HEK293 (cell line): ENCODE measurements at regions not wholly inside any gene's neighbourhood (a gene's known extent, or its start where the extent isn't known, plus 50 kb on each side); places are given as distances from the start of the nearest gene placed in this dataset.

ENCODE experiments used
- CTCF ChIA-PET: fragments of 350-600 bp; formaldehyde crosslinking; extraction: SDS; loops from one replicate; lab custom pipeline; 2021; ENCODE audit warnings: antibody characterized with exemption; lab: Yijun Ruan, JAX
- POLR2A ChIA-PET: fragments of 300-600 bp; formaldehyde crosslinking; extraction: SDS; loops from one replicate; lab custom pipeline; 2020; ENCODE audit warnings: antibody characterized with exemption, inconsistent platforms; lab: Yijun Ruan, JAX
- H3K27ac ChIP-seq: fragments of 200-500 bp; sonication (Bioruptor generic); 2 replicates; pipeline ENCODE4 v1.5.1; 2014; ENCODE audit warnings: low read depth, low read length, control low read depth, inconsistent platforms; ENCODE audit errors: extremely low read depth
- H3K36me3 ChIP-seq, 2 experiments: fragments of 200-500 bp in 1 of 2; sonication (Bioruptor generic) in 1 of 2; 1 replicate in 1 of 2; 2 replicates in 1 of 2; pipeline ENCODE4 v1.5.1; 2014 to 2017; ENCODE audit warnings: inconsistent platforms in 2 of 2, low read length in 2 of 2; ENCODE audit not compliant: control insufficient read depth in 2 of 2, insufficient read depth in 1 of 2
- H3K4me1 ChIP-seq: fragments of 200-500 bp; sonication (Bioruptor generic); 2 replicates; pipeline ENCODE4 v1.5.1; 2014; ENCODE audit warnings: mild to moderate bottlenecking, low read length, inconsistent platforms; ENCODE audit not compliant: control insufficient read depth, insufficient read depth
- H3K4me3 ChIP-seq: 2 replicates; pipeline ENCODE4 v1.5.1; 2011; ENCODE audit warnings: low read depth, mild to moderate bottlenecking, control low read depth, low read length, moderate library complexity
- H3K9me3 ChIP-seq: fragments of 200-500 bp; sonication (Bioruptor generic); 2 replicates; pipeline ENCODE4 v1.5.1; 2014; ENCODE audit warnings: low read depth, low read length, inconsistent platforms; ENCODE audit not compliant: control insufficient read depth, insufficient read depth
- BCL11B ChIP-seq: fragments of 450-650 bp; formaldehyde crosslinking; IDR thresholded peaks from 2 replicates; pipeline ENCODE4 v1.5.1; 2016; ENCODE audit warnings: low read depth, missing biosample characterization, missing genetic modification characterization
- GLIS1 ChIP-seq: fragments of 450-650 bp; formaldehyde crosslinking; IDR thresholded peaks from 2 replicates; pipeline ENCODE4 v1.5.1; 2016; ENCODE audit warnings: missing biosample characterization, missing genetic modification characterization
- PRDM2 ChIP-seq: fragments of 450-650 bp; formaldehyde crosslinking; IDR thresholded peaks from 2 replicates; pipeline ENCODE4 v1.5.1; 2016; ENCODE audit warnings: missing biosample characterization, missing genetic modification characterization, borderline replicate concordance
- REST ChIP-seq: fragments of 450-650 bp; formaldehyde crosslinking; IDR thresholded peaks from 2 replicates; pipeline ENCODE4 v1.5.1; 2016; ENCODE audit warnings: missing biosample characterization, missing genetic modification characterization
- SP7 ChIP-seq: fragments of 450-650 bp; formaldehyde crosslinking; IDR thresholded peaks from 2 replicates; pipeline ENCODE4 v1.5.1; 2016; ENCODE audit warnings: missing biosample characterization, missing genetic modification characterization
- ZFP37 ChIP-seq: fragments of 450-650 bp; formaldehyde crosslinking; IDR thresholded peaks from 2 replicates; pipeline ENCODE4 v1.5.1; 2016; ENCODE audit warnings: missing biosample characterization, missing genetic modification characterization
- ZNF10 ChIP-seq: fragments of 450-650 bp; formaldehyde crosslinking; IDR thresholded peaks from 2 replicates; pipeline ENCODE4 v1.5.1; 2017; ENCODE audit warnings: missing biosample characterization, missing genetic modification characterization
- ZNF132 ChIP-seq: fragments of 450-650 bp; formaldehyde crosslinking; IDR thresholded peaks from 2 replicates; pipeline ENCODE4 v1.5.1; 2017; ENCODE audit warnings: missing biosample characterization, missing genetic modification characterization, borderline replicate concordance
- ZNF335 ChIP-seq: fragments of 450-650 bp; formaldehyde crosslinking; conservative IDR thresholded peaks from 2 replicates; pipeline ENCODE4 v1.5.1; 2016; ENCODE audit warnings: missing biosample characterization, missing genetic modification characterization
- ZNF341 ChIP-seq: fragments of 450-650 bp; formaldehyde crosslinking; IDR thresholded peaks from 2 replicates; pipeline ENCODE4; 2016; ENCODE audit warnings: low read depth, missing biosample characterization, missing genetic modification characterization
- ZNF426 ChIP-seq: fragments of 450-650 bp; formaldehyde crosslinking; IDR thresholded peaks from 2 replicates; pipeline ENCODE4 v1.5.1; 2017; ENCODE audit warnings: missing biosample characterization, missing genetic modification characterization, mild to moderate bottlenecking, inconsistent platforms, moderate library complexity
- ZNF544 ChIP-seq: fragments of 450-650 bp; formaldehyde crosslinking; IDR thresholded peaks from 2 replicates; pipeline ENCODE4 v1.5.0; 2017; ENCODE audit warnings: missing biosample characterization, missing genetic modification characterization
- ZNF658 ChIP-seq: fragments of 450-650 bp; formaldehyde crosslinking; IDR thresholded peaks from 2 replicates; pipeline ENCODE4; 2016; ENCODE audit warnings: missing biosample characterization, missing genetic modification characterization
- ZNF660 ChIP-seq: fragments of 450-650 bp; IDR thresholded peaks from 2 replicates; pipeline ENCODE4 v1.5.1; 2018; ENCODE audit warnings: missing biosample characterization, mild to moderate bottlenecking, missing genetic modification characterization
- ZNF677 ChIP-seq: fragments of 450-650 bp; IDR thresholded peaks from 2 replicates; pipeline ENCODE4 v1.5.0; 2018; ENCODE audit warnings: missing biosample characterization, mild to moderate bottlenecking, missing genetic modification characterization, moderate library complexity
- ZNF701 ChIP-seq: fragments of 450-650 bp; formaldehyde crosslinking; IDR thresholded peaks from 2 replicates; pipeline ENCODE4 v1.5.1; 2016; ENCODE audit warnings: missing biosample characterization, missing genetic modification characterization
- TF ChIP-seq, protein P1 (sequence below): fragments of 450-650 bp; formaldehyde crosslinking; IDR thresholded peaks from 2 replicates; pipeline ENCODE4 v1.5.1; 2016; ENCODE audit warnings: missing biosample characterization, missing genetic modification characterization
- TF ChIP-seq, protein P2 (sequence below): fragments of 450-650 bp; formaldehyde crosslinking; IDR thresholded peaks from 2 replicates; pipeline ENCODE4 v1.5.1; 2017; ENCODE audit warnings: missing biosample characterization, missing genetic modification characterization
- TF ChIP-seq, protein P3 (sequence below): fragments of 450-650 bp; formaldehyde crosslinking; IDR thresholded peaks from 2 replicates; pipeline ENCODE4 v1.5.1; 2016; ENCODE audit warnings: missing biosample characterization, missing genetic modification characterization

GRCh38 chr5:89573345-89573744 lies 690.4 kb upstream of the MEF2C start:
- CTCF ChIA-PET: no interaction called here
- Histone ChIP-seq H3K36me3 (no peaks in the 10 kb centered on the region), H3K4me3 (no peak overlapping the region), H3K4me1 (no peaks in the 10 kb centered on the region), H3K9me3 (no peaks in the 10 kb centered on the region), H3K27ac (no peak overlapping the region)
- TF ChIP-seq SP7 (no peak), ZNF335 (tag by site-specific recombination) (no peak)
- POLR2A ChIA-PET: no interaction called here

- CTCF ChIA-PET: no interaction called here
- no peak for TF ChIP-seq ZNF660 (tag by site-specific recombination)
- TF ChIP-seq GLIS1: peak; percentile 80
These were observed 689.7 kb upstream of the MEF2C start for GRCh38 chr5:89572696-89573095.

GRCh38 chr5:89570557-89570956 lies 687.6 kb upstream of the MEF2C start:
- POLR2A ChIA-PET: no interaction called here
- CTCF ChIA-PET: interaction anchor here (0.6 kb wide), 1 partner anchor 814 kb away, joined by 6 read pairs; no protein-coding TSS in a partner anchor
- Histone ChIP-seq H3K36me3 (no peaks in the 10 kb centered on the region), H3K4me1 (no peaks in the 10 kb centered on the region), H3K27ac (no peak overlapping the region), H3K9me3 (no peaks in the 10 kb centered on the region), H3K4me3 (no peak overlapping the region)
- TF ChIP-seq ZNF132: no peak
- no peak for TF ChIP-seq PRDM2 (tag by site-specific recombination)
- TF ChIP-seq ZNF701: no peak
- TF ChIP-seq ZNF426 (tag by site-specific recombination): no peak
- TF ChIP-seq ZNF341: no peak
- no peak for TF ChIP-seq ZNF10
- TF ChIP-seq, protein P1, sequence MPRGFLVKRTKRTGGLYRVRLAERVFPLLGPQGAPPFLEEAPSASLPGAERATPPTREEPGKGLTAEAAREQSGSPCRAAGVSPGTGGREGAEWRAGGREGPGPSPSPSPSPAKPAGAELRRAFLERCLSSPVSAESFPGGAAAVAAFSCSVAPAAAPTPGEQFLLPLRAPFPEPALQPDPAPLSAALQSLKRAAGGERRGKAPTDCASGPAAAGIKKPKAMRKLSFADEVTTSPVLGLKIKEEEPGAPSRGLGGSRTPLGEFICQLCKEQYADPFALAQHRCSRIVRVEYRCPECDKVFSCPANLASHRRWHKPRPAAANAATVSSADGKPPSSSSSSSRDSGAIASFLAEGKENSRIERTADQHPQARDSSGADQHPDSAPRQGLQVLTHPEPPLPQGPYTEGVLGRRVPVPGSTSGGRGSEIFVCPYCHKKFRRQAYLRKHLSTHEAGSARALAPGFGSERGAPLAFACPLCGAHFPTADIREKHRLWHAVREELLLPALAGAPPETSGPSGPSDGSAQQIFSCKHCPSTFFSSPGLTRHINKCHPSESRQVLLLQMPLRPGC (tag by site-specific recombination): no peak
- TF ChIP-seq ZNF658 (tag by site-specific recombination): no peak
- TF ChIP-seq, protein P2, sequence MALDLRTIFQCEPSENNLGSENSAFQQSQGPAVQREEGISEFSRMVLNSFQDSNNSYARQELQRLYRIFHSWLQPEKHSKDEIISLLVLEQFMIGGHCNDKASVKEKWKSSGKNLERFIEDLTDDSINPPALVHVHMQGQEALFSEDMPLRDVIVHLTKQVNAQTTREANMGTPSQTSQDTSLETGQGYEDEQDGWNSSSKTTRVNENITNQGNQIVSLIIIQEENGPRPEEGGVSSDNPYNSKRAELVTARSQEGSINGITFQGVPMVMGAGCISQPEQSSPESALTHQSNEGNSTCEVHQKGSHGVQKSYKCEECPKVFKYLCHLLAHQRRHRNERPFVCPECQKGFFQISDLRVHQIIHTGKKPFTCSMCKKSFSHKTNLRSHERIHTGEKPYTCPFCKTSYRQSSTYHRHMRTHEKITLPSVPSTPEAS (tag by site-specific recombination): no peak
- no peak for TF ChIP-seq ZNF677 (tag by site-specific recombination)
- no peak for TF ChIP-seq ZNF544
- TF ChIP-seq REST (tag by site-specific recombination): no peak
- TF ChIP-seq, protein P3, sequence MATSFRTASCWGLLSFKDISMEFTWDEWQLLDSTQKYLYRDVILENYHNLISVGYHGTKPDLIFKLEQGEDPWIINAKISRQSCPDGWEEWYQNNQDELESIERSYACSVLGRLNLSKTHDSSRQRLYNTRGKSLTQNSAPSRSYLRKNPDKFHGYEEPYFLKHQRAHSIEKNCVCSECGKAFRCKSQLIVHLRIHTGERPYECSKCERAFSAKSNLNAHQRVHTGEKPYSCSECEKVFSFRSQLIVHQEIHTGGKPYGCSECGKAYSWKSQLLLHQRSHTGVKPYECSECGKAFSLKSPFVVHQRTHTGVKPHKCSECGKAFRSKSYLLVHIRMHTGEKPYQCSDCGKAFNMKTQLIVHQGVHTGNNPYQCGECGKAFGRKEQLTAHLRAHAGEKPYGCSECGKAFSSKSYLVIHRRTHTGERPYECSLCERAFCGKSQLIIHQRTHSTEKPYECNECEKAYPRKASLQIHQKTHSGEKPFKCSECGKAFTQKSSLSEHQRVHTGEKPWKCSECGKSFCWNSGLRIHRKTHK (tag by site-specific recombination): no peak
- TF ChIP-seq BCL11B (tag by site-specific recombination): no peak
- TF ChIP-seq ZFP37 (tag by site-specific recombination): no peak

More at GRCh38 chr5:89572696-89573095, 689.7 kb upstream of the MEF2C start:
- H3K9me3 ChIP-seq: no peaks in the 10 kb centered on the region
- no peaks in the 10 kb centered on the region for H3K36me3 ChIP-seq
- no peak overlapping the region for H3K27ac ChIP-seq
- H3K4me3 ChIP-seq: no peak overlapping the region
- no peaks in the 10 kb centered on the region for H3K4me1 ChIP-seq
- POLR2A ChIA-PET: no interaction called here
